Ascending aorta (tissue), 2 donors: ENCODE measurements at regions not wholly inside any gene's neighbourhood (a gene's known extent, or its start where the extent isn't known, plus 50 kb on each side); places are given as distances from the start of the nearest gene placed in this dataset.

Source experiments
- DNase-seq, 2 donors: peaks; one replicate each; pipeline ENCODE4 v3.0.0-alpha.2; 2019; ENCODE audit warnings: low spot score in 2 of 2
- H3K27ac ChIP-seq, 2 donors: fragments of 200-600 bp; sonication (generic); one replicate each; pipeline ENCODE4 v1.5.1; 2016 to 2017; ENCODE audit warnings: mild to moderate bottlenecking in 1 of 2
- H3K27me3 ChIP-seq: fragments of 200-600 bp; sonication (generic); one replicate; pipeline ENCODE4 v1.5.1; 2017
- H3K36me3 ChIP-seq, 2 donors: fragments of 200-600 bp; sonication (generic); one replicate each; pipeline ENCODE4 v1.5.1; 2016
- H3K4me1 ChIP-seq, 2 donors: fragments of 200-600 bp; sonication (generic); one replicate each; pipeline ENCODE4 v1.5.1; 2016 to 2017; ENCODE audit warnings: mild to moderate bottlenecking in 1 of 2
- H3K4me3 ChIP-seq, 2 donors: fragments of 200-600 bp; sonication (generic); one replicate each; pipeline ENCODE4 v1.5.1; 2016 to 2017; ENCODE audit warnings: mild to moderate bottlenecking in 1 of 2
- H3K9me3 ChIP-seq, 2 donors: fragments of 200-600 bp; sonication (generic); one replicate each; pipeline ENCODE4 v1.5.1; 2016
- CTCF ChIP-seq, 3 experiments: fragments of 200-600 bp in 2 of 3; fragments of 450-650 bp in 1 of 3; sonication (generic) in 2 of 3; IDR thresholded peaks; one replicate each; pipeline ENCODE4 v1.5.1; 2016 to 2019; ENCODE audit warnings: antibody characterized with exemption in 3 of 3, mild to moderate bottlenecking in 1 of 3, moderate library complexity in 1 of 3
- intact Hi-C: fragments of 100-400 bp; cut with DNase I; formaldehyde crosslinking; loops from one replicate; pipeline ENCODE4 v1.15.1; 2023

DNA sequence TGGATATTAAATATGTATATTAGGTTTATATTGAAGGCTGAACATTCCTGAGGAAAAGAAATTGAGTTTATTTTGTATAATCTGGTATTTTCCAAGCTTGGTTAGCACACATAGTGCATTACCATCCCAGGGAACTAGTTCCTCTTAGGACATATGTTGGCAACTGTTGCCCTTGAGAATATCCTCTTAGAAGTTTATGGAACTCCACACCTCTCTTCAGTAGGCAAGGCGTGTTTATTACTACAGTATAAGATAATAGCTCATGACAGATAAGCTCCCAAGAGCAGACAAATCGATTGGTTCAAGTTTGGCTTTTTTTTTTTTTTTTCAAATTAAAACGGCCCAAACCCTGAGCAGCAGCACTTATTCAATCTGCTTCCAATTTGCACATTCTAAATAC lies 59.8 kb upstream of the SIPA1L2 start:
- intact Hi-C loops = no loop called here
- Histone ChIP-seq H3K27me3 (no peaks in the 10 kb centered on the region), H3K27ac (no peak overlapping the region), H3K36me3 (no peaks in the 10 kb centered on the region), H3K4me1 (no peaks in the 10 kb centered on the region), H3K9me3 (no peaks in the 10 kb centered on the region), H3K4me3 (no peak overlapping the region)
- no peak for TF ChIP-seq CTCF (IDR thresholded peaks at IDR 0.05)
- no peak for DNase-seq

- no peaks in the 10 kb centered on the region for H3K27me3 ChIP-seq
- H3K36me3 ChIP-seq = no peaks in the 10 kb centered on the region
- intact Hi-C loops = no loop called here
- H3K4me1 ChIP-seq = no peaks in the 10 kb centered on the region
- no peaks in the 10 kb centered on the region for H3K9me3 ChIP-seq
- H3K4me3 ChIP-seq = no peak overlapping the region
- no peak for DNase-seq
- no peak for TF ChIP-seq CTCF (IDR thresholded peaks at IDR 0.05)
- H3K27ac ChIP-seq = no peak overlapping the region
Measured at GRCh38 chr1:232690285-232690935, 60.5 kb upstream of the SIPA1L2 start.

DNA sequence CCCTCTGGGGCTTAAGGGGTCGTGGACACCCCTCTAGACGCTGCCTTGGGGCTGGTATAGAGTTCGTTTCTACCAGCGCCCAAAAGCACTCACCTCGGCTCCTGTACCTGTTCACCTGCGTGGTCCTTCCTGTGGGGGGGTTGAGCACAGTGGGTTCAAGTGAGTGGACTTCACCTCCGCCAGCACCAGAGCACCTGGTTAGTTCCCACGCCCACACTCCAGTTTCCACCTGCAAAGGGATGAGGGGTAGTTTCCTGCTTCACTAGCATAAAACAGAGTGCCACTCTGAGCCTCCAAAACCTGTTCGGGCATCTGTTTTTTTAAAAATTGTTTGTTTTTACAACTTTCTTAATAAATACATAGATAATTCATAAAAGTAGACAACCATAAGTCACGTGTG lies 64.5 kb upstream of the SIPA1L2 start:
- no peak overlapping the region for H3K27ac ChIP-seq
- no peaks in the 10 kb centered on the region for H3K27me3 ChIP-seq
- H3K9me3 ChIP-seq = no peaks in the 10 kb centered on the region
- H3K4me1 ChIP-seq = no peaks in the 10 kb centered on the region
- intact Hi-C loops = no loop called here
- no peak for TF ChIP-seq CTCF (IDR thresholded peaks at IDR 0.05)
- no peaks in the 10 kb centered on the region for H3K36me3 ChIP-seq
- no peak for DNase-seq
- H3K4me3 ChIP-seq = no peak overlapping the region

DNA sequence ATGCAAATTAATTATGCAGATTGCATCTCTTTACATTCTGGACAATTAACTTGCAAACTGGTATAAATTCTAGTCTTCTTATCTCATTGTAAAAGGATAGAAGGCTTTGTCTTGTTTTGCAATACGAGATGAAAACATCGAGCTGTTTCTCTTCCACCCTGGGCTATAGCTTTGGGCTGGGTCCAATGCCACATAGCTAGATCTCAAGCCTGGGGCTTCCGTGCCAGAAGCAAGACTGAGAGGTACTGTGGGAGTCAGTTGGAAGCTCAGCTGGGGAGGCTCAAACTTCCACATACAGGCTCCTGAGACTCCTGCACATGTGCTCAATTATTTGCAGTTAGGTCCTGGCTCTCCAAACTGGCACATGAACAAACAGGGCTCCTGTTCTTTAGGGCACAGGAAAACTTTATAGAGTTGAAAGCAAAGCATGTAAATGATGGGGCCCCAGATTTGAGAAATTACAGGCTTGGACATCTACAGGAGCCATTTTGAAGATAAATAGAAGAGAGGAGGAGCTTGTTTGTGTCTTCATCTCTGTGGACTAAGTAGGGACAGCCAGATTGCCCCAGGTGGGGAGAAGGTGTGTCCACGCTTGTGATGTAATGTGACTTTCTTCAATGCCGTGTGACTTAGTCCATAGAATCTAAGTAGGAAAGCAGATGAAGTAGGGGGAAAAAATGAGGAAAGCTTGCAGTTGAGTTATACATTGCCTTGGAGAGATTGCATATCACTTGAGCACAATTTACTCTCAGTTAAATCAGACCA lies 65.9 kb upstream of the SIPA1L2 start:
- Histone ChIP-seq H3K4me1 (no peaks in the 10 kb centered on the region), H3K4me3 (no peak overlapping the region), H3K27ac (no peak overlapping the region), H3K27me3 (no peaks in the 10 kb centered on the region), H3K36me3 (no peaks in the 10 kb centered on the region), H3K9me3 (no peaks in the 10 kb centered on the region)
- DNase-seq = no peak
- no peak for TF ChIP-seq CTCF (IDR thresholded peaks at IDR 0.05)
- intact Hi-C loops = no loop called here

DNA sequence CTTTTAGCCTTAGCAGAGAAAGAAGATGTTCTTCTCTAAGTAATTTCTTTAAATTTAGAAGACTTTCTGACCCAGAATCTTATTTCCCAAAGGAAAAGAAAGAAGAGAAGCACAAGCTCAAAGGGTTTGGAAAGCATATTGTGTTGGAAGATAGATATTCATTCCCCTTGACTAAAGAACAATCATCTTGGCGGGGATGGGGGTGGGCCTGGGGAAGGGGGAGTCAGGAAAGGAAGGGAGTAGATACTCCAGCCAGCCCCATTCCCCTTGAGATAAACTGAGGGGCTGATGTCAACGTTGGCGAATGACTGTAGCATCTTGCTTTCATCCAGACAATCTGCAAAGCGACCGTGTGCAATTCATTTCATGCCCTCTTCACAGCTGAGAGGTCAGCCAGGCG lies 66.5 kb upstream of the SIPA1L2 start:
- H3K36me3 ChIP-seq = no peaks in the 10 kb centered on the region
- intact Hi-C loops = no loop called here
- H3K9me3 ChIP-seq = no peaks in the 10 kb centered on the region
- no peaks in the 10 kb centered on the region for H3K27me3 ChIP-seq
- no peak overlapping the region for H3K27ac ChIP-seq
- no peak for DNase-seq
- H3K4me1 ChIP-seq = no peaks in the 10 kb centered on the region
- no peak for TF ChIP-seq CTCF (IDR thresholded peaks at IDR 0.05)
- H3K4me3 ChIP-seq = no peak overlapping the region
